Trophoblast cell (in vitro differentiated cells and primary cell): ENCODE measurements at regions not wholly inside any gene's neighbourhood (a gene's known extent, or its start where the extent isn't known, plus 50 kb on each side); places are given as distances from the start of the nearest gene placed in this dataset.

Source experiments
- DNase-seq, 2 donors: peaks; one replicate each; pipeline ENCODE4 v3.0.0-alpha.2; 2016
- H2AFZ ChIP-seq: 2 replicates; pipeline ENCODE4 v1.6.1; 2013; ENCODE audit warnings: low read length, moderate library complexity, mild to moderate bottlenecking; ENCODE audit not compliant: insufficient read depth, poor library complexity
- H2AK5ac ChIP-seq: 2 replicates; pipeline ENCODE4 v1.6.1; 2013; ENCODE audit warnings: mild to moderate bottlenecking, low read length
- H2BK120ac ChIP-seq: 2 replicates; pipeline ENCODE4 v1.6.1; 2013; ENCODE audit warnings: low read length, mild to moderate bottlenecking, moderate library complexity; ENCODE audit not compliant: insufficient read depth, poor library complexity
- H2BK12ac ChIP-seq: 2 replicates; pipeline ENCODE4 v1.6.1; 2013; ENCODE audit warnings: mild to moderate bottlenecking, low read length, moderate library complexity
- H2BK5ac ChIP-seq: 2 replicates; pipeline ENCODE4 v1.6.1; 2013; ENCODE audit warnings: low read length, low read depth, moderate library complexity, mild to moderate bottlenecking; ENCODE audit not compliant: poor library complexity
- H3K14ac ChIP-seq: 2 replicates; pipeline ENCODE4 v1.6.1; 2013; ENCODE audit warnings: mild to moderate bottlenecking, low read length
- H3K18ac ChIP-seq: 2 replicates; pipeline ENCODE4 v1.6.1; 2013; ENCODE audit warnings: mild to moderate bottlenecking, low read length
- H3K23ac ChIP-seq: 2 replicates; pipeline ENCODE4 v1.6.1; 2013; ENCODE audit warnings: low read length
- H3K27ac ChIP-seq: 2 replicates; pipeline ENCODE4 v1.5.1; 2013; ENCODE audit warnings: low read depth, mild to moderate bottlenecking, inconsistent platforms, low read length, moderate library complexity
- H3K27me3 ChIP-seq: 2 replicates; pipeline ENCODE4 v1.6.1; 2013; ENCODE audit warnings: inconsistent platforms, mild to moderate bottlenecking, low read length, moderate library complexity; ENCODE audit not compliant: insufficient read depth
- H3K36me3 ChIP-seq, 2 experiments: 1 replicate in 1 of 2; 2 replicates in 1 of 2; pipeline ENCODE4 v1.6.1; 2013; ENCODE audit warnings: low read length in 2 of 2, mild to moderate bottlenecking in 2 of 2, moderate library complexity in 1 of 2; ENCODE audit not compliant: insufficient read depth in 2 of 2, control insufficient read depth in 1 of 2
- H3K4ac ChIP-seq: 2 replicates; pipeline ENCODE4 v1.6.1; 2013; ENCODE audit warnings: low read depth, mild to moderate bottlenecking, low read length, moderate library complexity
- H3K4me1 ChIP-seq, 2 experiments: 1 replicate in 1 of 2; 2 replicates in 1 of 2; pipeline ENCODE4 v1.6.1; 2013; ENCODE audit warnings: low read length in 2 of 2, mild to moderate bottlenecking in 2 of 2, moderate library complexity in 1 of 2; ENCODE audit not compliant: insufficient read depth in 2 of 2, control insufficient read depth in 1 of 2
- H3K4me2 ChIP-seq: 2 replicates; pipeline ENCODE4 v1.6.1; 2013; ENCODE audit warnings: inconsistent platforms, mild to moderate bottlenecking, low read length, moderate library complexity
- H3K4me3 ChIP-seq: 2 replicates; pipeline ENCODE4 v1.5.1; 2013; ENCODE audit warnings: mild to moderate bottlenecking, low read depth, low read length, inconsistent platforms
- H3K79me1 ChIP-seq: one replicate; pipeline ENCODE4 v1.6.1; 2013; ENCODE audit warnings: low read length
- H3K79me2 ChIP-seq: 2 replicates; pipeline ENCODE4 v1.6.1; 2013; ENCODE audit warnings: low read length, mild to moderate bottlenecking; ENCODE audit not compliant: control insufficient read depth, insufficient read depth, poor library complexity
- H3K9ac ChIP-seq: 2 replicates; pipeline ENCODE4 v1.6.1; 2013; ENCODE audit warnings: mild to moderate bottlenecking, low read length
- H3K9me3 ChIP-seq: 2 replicates; pipeline ENCODE4 v1.6.1; 2013; ENCODE audit warnings: low read depth, mild to moderate bottlenecking, control low read depth, inconsistent platforms, low read length; ENCODE audit not compliant: insufficient read depth
- H4K12ac ChIP-seq: 2 replicates; pipeline ENCODE4 v1.6.1; 2013; ENCODE audit warnings: low read depth, mild to moderate bottlenecking, low read length, moderate library complexity
- H4K8ac ChIP-seq: 2 replicates; pipeline ENCODE4 v1.6.1; 2013; ENCODE audit warnings: low read depth, mild to moderate bottlenecking, low read length, moderate library complexity
- H4K91ac ChIP-seq: one replicate; pipeline ENCODE4 v1.6.1; 2013; ENCODE audit warnings: low read depth, mild to moderate bottlenecking, low read length, moderate library complexity
- WGBS: extraction: QIAGEN DNeasy Blood & Tissue Kit; methylation state at CpG from one replicate; pipeline ENCODE4 v1.1.7; 2013; ENCODE audit warnings: missing lambda C conversion rate; ENCODE audit not compliant: insufficient read length, insufficient coverage; ENCODE audit errors: extremely low coverage; 5-methylcytosine and 5-hydroxymethylcytosine counted together

DNA sequence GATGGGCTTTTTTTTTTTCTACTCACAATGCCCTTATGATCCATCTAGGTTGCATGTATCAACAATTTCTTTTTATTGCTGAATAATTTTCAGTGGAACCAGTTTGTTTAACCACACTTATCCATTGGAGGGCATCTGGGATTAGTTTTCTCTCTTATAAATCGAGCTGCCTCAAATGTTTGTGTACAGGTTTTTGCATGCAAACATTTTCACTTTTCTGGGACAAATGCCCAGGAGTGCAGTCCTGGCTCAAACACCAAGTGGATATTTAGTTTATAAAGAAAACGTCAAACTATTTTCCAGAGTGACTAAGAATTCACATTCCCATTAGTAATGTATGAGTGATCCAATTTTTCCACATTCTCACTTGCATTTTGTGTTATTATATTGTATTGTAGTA, 313.4 kb downstream of the CXCL12 start:
- H3K9ac ChIP-seq = no peak overlapping the region
- no peak overlapping the region for H2AFZ ChIP-seq
- no peak for DNase-seq
- H3K27ac ChIP-seq = no peak overlapping the region
- no peak overlapping the region for H3K18ac ChIP-seq
- no peaks in the 10 kb centered on the region for H3K79me1 ChIP-seq
- H3K4me2 ChIP-seq = no peak overlapping the region
- no peak overlapping the region for H3K4ac ChIP-seq
- H4K12ac ChIP-seq = no peak overlapping the region
- H2AK5ac ChIP-seq = no peak overlapping the region
- peaks cover 3% of the 10 kb centered on the region for H3K9me3 ChIP-seq
- no peaks in the 10 kb centered on the region for H3K4me1 ChIP-seq
- H2BK12ac ChIP-seq = no peak overlapping the region
- no CpG with 5 or more reads among the region's 2 CpGs for WGBS
- no peaks in the 10 kb centered on the region for H3K36me3 ChIP-seq
- H3K14ac ChIP-seq = no peak overlapping the region
- H2BK5ac ChIP-seq = no peak overlapping the region
- H4K91ac ChIP-seq = no peak overlapping the region
- H3K79me2 ChIP-seq = no peaks in the 10 kb centered on the region
- H4K8ac ChIP-seq = no peak overlapping the region
- no peak overlapping the region for H2BK120ac ChIP-seq
- H3K4me3 ChIP-seq = no peak overlapping the region
- no peak overlapping the region for H3K23ac ChIP-seq
- H3K27me3 ChIP-seq = no peaks in the 10 kb centered on the region

DNA sequence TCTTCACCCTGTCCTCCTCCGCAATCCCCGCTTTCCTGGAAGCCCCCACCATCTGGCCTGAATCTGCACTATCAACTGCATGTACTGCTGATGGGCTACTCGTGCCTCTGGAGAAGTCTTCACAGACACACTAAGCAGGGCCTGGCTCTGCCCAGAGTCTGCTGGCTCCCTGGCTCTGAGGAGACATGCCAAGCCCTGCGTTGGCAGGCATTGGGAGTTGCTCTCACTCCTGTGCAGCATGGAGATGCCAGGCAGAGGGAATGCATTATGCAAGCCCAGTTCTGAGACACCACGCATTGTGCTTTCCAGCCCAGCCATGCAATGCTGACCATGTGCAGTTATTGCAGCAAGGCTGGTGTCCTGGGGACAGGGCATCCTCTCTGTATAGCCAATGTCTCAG, 314.6 kb downstream of the CXCL12 start:
- Histone ChIP-seq H3K4ac (no peak overlapping the region), H3K4me2 (no peak overlapping the region), H2BK12ac (no peak overlapping the region), H3K79me2 (no peaks in the 10 kb centered on the region), H3K27me3 (no peaks in the 10 kb centered on the region), H3K4me3 (no peak overlapping the region), H3K23ac (no peak overlapping the region), H3K9ac (no peak overlapping the region), H2BK5ac (no peak overlapping the region), H4K12ac (no peak overlapping the region), H3K14ac (no peak overlapping the region), H4K91ac (no peak overlapping the region), H3K79me1 (no peaks in the 10 kb centered on the region), H3K36me3 (no peaks in the 10 kb centered on the region), H2AFZ (no peak overlapping the region), H3K18ac (no peak overlapping the region), H4K8ac (no peak overlapping the region), H3K9me3 (peaks cover 3% of the 10 kb centered on the region), H2BK120ac (no peak overlapping the region), H2AK5ac (no peak overlapping the region), H3K27ac (no peak overlapping the region), H3K4me1 (no peaks in the 10 kb centered on the region)
- no CpG with 5 or more reads among the region's 5 CpGs for WGBS
- no peak for DNase-seq

DNA sequence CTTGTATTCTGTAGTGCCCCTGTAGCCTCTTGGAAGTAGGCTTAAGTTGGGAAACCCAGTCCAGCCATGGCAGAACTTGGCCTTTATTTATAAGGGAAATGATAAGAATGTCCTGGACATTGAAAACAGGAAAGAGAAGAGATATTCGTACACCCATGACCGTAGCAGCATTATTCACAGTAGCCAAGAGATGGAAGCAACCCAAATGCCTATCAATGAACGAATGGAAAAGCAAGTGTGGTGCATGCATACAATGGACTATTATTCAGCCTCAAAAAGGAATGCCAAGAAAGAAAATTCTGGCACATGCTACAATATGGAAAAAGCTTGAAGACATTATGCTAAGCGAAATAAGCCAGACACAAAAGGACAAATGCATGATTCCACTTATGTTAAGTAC, 315.3 kb downstream of the CXCL12 start:
- Histone ChIP-seq H2AK5ac (no peak overlapping the region), H4K8ac (no peak overlapping the region), H3K4me2 (no peak overlapping the region), H3K4me3 (no peak overlapping the region), H3K36me3 (no peaks in the 10 kb centered on the region), H3K79me2 (no peaks in the 10 kb centered on the region), H3K27ac (no peak overlapping the region), H2AFZ (no peak overlapping the region), H3K79me1 (no peaks in the 10 kb centered on the region), H3K4me1 (no peaks in the 10 kb centered on the region), H3K18ac (no peak overlapping the region), H3K23ac (no peak overlapping the region), H2BK120ac (no peak overlapping the region), H3K9ac (no peak overlapping the region), H3K9me3 (peaks cover 3% of the 10 kb centered on the region), H2BK12ac (no peak overlapping the region), H3K4ac (no peak overlapping the region), H4K12ac (no peak overlapping the region), H4K91ac (no peak overlapping the region), H3K14ac (no peak overlapping the region), H3K27me3 (no peaks in the 10 kb centered on the region), H2BK5ac (no peak overlapping the region)
- DNase-seq = no peak
- no CpG with 5 or more reads among the region's 4 CpGs for WGBS

DNA sequence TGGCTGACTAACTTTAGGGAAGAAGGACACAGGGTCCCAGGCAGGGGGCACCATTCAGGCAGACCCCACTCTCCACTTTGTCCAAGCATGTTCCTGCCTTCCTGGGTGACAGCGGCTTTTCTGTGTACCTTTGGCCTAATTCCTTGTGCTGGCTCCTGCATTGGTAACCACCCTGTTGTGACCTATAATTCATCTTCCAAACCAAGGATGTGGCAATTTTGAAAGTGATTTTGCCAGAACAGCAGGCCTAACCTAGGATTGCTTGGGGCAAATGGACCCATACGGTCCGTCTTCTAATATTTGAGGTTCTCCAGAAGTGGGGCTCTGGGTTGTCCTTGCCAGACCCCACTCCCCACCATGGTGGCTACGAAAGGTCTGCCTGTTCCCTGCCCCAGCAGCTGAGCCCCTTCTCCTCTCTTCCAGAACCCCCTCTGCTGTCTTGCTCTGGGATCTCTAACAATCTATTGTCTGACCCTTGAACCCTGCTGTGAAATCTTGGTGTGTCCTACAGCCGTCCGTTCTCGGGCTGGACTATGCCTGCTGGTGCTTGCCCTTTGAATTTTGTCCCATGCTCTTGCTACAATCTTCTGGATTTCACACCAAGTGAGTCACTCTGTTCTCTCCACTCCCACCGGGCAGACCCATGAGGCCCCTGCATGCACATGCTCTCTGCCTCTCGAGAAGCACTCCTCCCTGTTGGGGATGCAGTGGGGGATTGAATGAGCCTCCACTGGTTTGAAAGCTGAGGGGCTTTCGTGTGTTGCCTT, 316.0 kb downstream of the CXCL12 start:
- H3K9me3 ChIP-seq = peaks cover 3% of the 10 kb centered on the region
- WGBS = no CpG with 5 or more reads among the region's 10 CpGs

More for the DNA sequence above, 316.0 kb downstream of the CXCL12 start:
- Histone ChIP-seq H2AK5ac (no peak overlapping the region), H3K23ac (no peak overlapping the region), H3K4me2 (no peak overlapping the region), H3K79me2 (no peaks in the 10 kb centered on the region), H3K4me3 (no peak overlapping the region), H3K4me1 (no peaks in the 10 kb centered on the region), H3K79me1 (no peaks in the 10 kb centered on the region), H4K8ac (no peak overlapping the region), H3K4ac (no peak overlapping the region), H2BK12ac (no peak overlapping the region), H3K14ac (no peak overlapping the region), H2BK5ac (no peak overlapping the region), H3K27me3 (no peaks in the 10 kb centered on the region), H4K91ac (no peak overlapping the region), H2BK120ac (no peak overlapping the region), H3K36me3 (no peaks in the 10 kb centered on the region), H3K27ac (no peak overlapping the region), H4K12ac (no peak overlapping the region), H3K18ac (no peak overlapping the region), H2AFZ (no peak overlapping the region), H3K9ac (no peak overlapping the region)
- no peak for DNase-seq
